GM12891 (cell line): ENCODE measurements at regions not wholly inside any gene's neighbourhood (a gene's known extent, or its start where the extent isn't known, plus 50 kb on each side); places are given as distances from the start of the nearest gene placed in this dataset.

ENCODE experiments used
- DNase-seq: peaks from one replicate; pipeline ENCODE4 v3.0.0; 2011; ENCODE audit warnings: low spot score; ENCODE audit not compliant: insufficient read length
- FAIRE-seq: peaks from 2 replicates; lab custom pipeline; 2011; peaks lifted over from hg19 to GRCh38; lab: Jason Lieb, UNC
- PAX5 ChIP-seq: IDR thresholded peaks from 2 replicates; pipeline ENCODE4 v1.6.1; 2011; ENCODE audit warnings: low read length, moderate library complexity, mild to moderate bottlenecking; ENCODE audit not compliant: insufficient read depth, severe bottlenecking
- POLR2A ChIP-seq: IDR thresholded peaks from 2 replicates; pipeline ENCODE4 v1.6.1; 2011; ENCODE audit warnings: low read depth, low read length, control low read depth
- POLR2AphosphoS5 ChIP-seq: IDR thresholded peaks from 2 replicates; pipeline ENCODE4 v1.6.1; 2011; ENCODE audit warnings: low read depth, low read length, control low read depth
- POU2F2 ChIP-seq: IDR thresholded peaks from 2 replicates; pipeline ENCODE4 v1.6.1; 2011; ENCODE audit warnings: low read depth, mild to moderate bottlenecking, control low read depth, low read length, moderate library complexity
- SPI1 ChIP-seq: IDR thresholded peaks from 2 replicates; pipeline ENCODE4 v1.6.1; 2011; ENCODE audit warnings: low read depth, low read length, control low read depth
- TAF1 ChIP-seq: IDR thresholded peaks from 2 replicates; pipeline ENCODE4 v1.6.1; 2011; ENCODE audit warnings: low read depth, low read length, control low read depth

- DNase-seq (no peak), FAIRE-seq (no peak)
- TF ChIP-seq TAF1 (no peak), PAX5 (no peak), SPI1 (no peak)
Measured at GRCh38 chr12:85642288-85642687, 193.9 kb downstream of the RASSF9 start.

GRCh38 chr12:85642808-85643207 lies 193.4 kb downstream of the RASSF9 start:
- no peak for DNase-seq
- no peak for FAIRE-seq

GRCh38 chr12:85644508-85644907 lies 191.7 kb downstream of the RASSF9 start:
- TF ChIP-seq POLR2A (no peak), SPI1 (no peak), POLR2AphosphoS5 (no peak), PAX5 (no peak), TAF1 (no peak), POU2F2 (no peak)
- DNase-seq (no peak), FAIRE-seq (no peak)

More at GRCh38 chr12:85642808-85643207, 193.4 kb downstream of the RASSF9 start:
- TF ChIP-seq POLR2A, result no peak
- TF ChIP-seq TAF1, result no peak
- TF ChIP-seq SPI1, result no peak
- TF ChIP-seq POLR2AphosphoS5, result no peak
- no peak for TF ChIP-seq PAX5
- TF ChIP-seq POU2F2, result no peak

- no peak for FAIRE-seq
- no peak for TF ChIP-seq SPI1
- TF ChIP-seq TAF1, result no peak
- no peak for TF ChIP-seq PAX5
- TF ChIP-seq POLR2AphosphoS5, result no peak
- no peak for TF ChIP-seq POU2F2
- TF ChIP-seq POLR2A, result no peak
- no peak for DNase-seq
Measured at GRCh38 chr12:85653731-85654455, 182.3 kb downstream of the RASSF9 start.

- DNase-seq, result no peak
Measured at GRCh38 chr12:85654456-85654840, 181.8 kb downstream of the RASSF9 start.

GRCh38 chr12:85656561-85656960 lies 179.6 kb downstream of the RASSF9 start:
- FAIRE-seq, result no peak
- TF ChIP-seq SPI1 (no peak), PAX5 (no peak), POLR2AphosphoS5 (no peak), POU2F2 (no peak)
- DNase-seq, result no peak

More at GRCh38 chr12:85654456-85654840, 181.8 kb downstream of the RASSF9 start:
- FAIRE-seq, result no peak
- TF ChIP-seq POLR2A (no peak), PAX5 (no peak), POLR2AphosphoS5 (no peak), POU2F2 (no peak), TAF1 (no peak), SPI1 (no peak)

GRCh38 chr12:85657251-85657650 lies 179.0 kb downstream of the RASSF9 start:
- FAIRE-seq (no peak), DNase-seq (no peak)
- TF ChIP-seq POLR2AphosphoS5, result no peak
- no peak for TF ChIP-seq POLR2A
- no peak for TF ChIP-seq PAX5
- no peak for TF ChIP-seq POU2F2
- TF ChIP-seq TAF1, result no peak
- no peak for TF ChIP-seq SPI1

GRCh38 chr12:85657836-85658630 lies 178.2 kb downstream of the RASSF9 start:
- TF ChIP-seq PAX5, result no peak
- no peak for TF ChIP-seq SPI1
- no peak for TF ChIP-seq POLR2AphosphoS5
- no peak for TF ChIP-seq POLR2A
- no peak for TF ChIP-seq TAF1
- no peak for TF ChIP-seq POU2F2
- DNase-seq (no peak), FAIRE-seq (no peak)

GRCh38 chr12:85659754-85660530 lies 176.3 kb downstream of the RASSF9 start:
- DNase-seq (no peak), FAIRE-seq (no peak)
- TF ChIP-seq POLR2AphosphoS5, result no peak
- no peak for TF ChIP-seq TAF1
- TF ChIP-seq POU2F2, result no peak
- no peak for TF ChIP-seq PAX5
- TF ChIP-seq SPI1, result no peak
- no peak for TF ChIP-seq POLR2A
